Activated CD4-positive, alpha-beta T cell treated with anti-CD3 and anti-CD28 coated beads, Interleukin-2, Interleukin-6, amounts not matched to agents 100 ng/mL and 50 ng/mL, durations not matched to agents 16 hours and 8 hours (primary cell): ENCODE measurements at regions not wholly inside any gene's neighbourhood (a gene's known extent, or its start where the extent isn't known, plus 50 kb on each side); places are given as distances from the start of the nearest gene placed in this dataset.
A peak's percentile ranks its signal among the peaks of the same experiment; 100 is the strongest.
"Not testable (repeated sequence)": the region's sequence is repeated elsewhere in the genome, so short reads cannot be mapped to it uniquely, and the experiment has no call there.

Experiments used
- DNase-seq: peaks from one replicate; pipeline ENCODE4 v3.0.0-alpha.2; 2020

GRCh38 chr1:80363689-80364475, 1357.4 kb upstream of the ADGRL4 start:
- no peak for DNase-seq

- no peak for DNase-seq
These were observed 1353.1 kb upstream of the ADGRL4 start for GRCh38 chr1:80359666-80360065.

GRCh38 chr1:80349218-80349617, 1342.7 kb upstream of the ADGRL4 start:
- DNase-seq, result no peak

GRCh38 chr1:80341021-80341420, 1334.5 kb upstream of the ADGRL4 start:
- DNase-seq, result no peak

DNA sequence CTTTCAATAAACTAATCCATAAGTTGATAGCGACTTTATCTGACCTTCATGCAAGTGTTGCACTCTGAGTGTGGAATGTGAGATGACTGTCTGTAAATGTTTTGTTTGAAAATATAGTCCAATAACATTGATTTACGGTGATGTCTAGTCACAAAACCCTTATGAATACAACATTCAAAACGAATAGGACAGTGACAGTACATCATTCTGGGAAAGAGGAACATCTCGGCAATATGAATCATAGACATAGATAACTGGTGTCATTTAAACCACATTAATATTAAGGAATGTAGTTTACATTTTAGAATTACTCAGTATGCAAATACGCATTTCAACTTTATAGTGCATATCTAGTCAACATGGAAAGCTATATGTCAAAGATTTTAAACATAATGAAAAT, 1311.6 kb upstream of the ADGRL4 start:
- no peak for DNase-seq

GRCh38 chr1:80310703-80311245, 1304.2 kb upstream of the ADGRL4 start:
- no peak for DNase-seq

GRCh38 chr1:80305466-80305865, 1298.9 kb upstream of the ADGRL4 start:
- no peak for DNase-seq

- no peak for DNase-seq
These were observed 1287.3 kb upstream of the ADGRL4 start for GRCh38 chr1:80293818-80294217.

DNA sequence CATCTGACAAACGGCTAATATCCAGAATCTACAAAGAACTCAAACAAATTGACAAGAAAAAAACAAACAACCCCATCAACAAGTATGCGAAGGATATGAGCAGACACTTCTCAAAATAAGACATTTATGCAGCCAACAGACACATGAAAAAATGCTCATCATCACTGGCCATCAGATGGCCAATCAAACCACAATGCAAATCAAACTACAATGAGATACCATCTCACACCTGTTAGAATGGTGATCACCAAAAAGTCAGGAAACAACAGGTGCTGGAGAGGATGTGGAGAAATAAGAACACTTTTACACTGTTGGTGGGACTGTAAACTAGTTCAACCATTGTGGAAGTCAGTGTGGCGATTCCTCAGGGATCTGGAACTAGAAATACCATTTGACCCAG, 1282.2 kb upstream of the ADGRL4 start:
- not testable (repeated sequence) for DNase-seq

DNA sequence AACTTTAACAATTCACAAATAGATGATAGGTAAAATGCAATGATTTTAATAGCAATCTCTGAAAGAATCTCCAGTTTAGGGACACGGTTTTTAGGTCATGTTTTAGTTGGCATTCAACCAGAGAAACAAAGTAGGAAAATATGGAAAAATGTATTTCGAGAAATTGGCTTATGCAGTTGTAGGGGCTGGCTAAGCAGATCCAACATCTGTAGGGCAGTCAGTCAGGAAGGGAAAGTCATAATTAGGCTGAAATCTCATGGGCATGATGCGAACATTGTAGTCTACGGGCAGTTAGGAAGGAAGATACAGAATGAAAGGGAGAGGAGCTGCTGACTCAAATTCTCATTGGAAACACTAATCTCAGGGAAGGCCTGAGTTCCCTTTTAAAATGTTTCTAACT, 1276.0 kb upstream of the ADGRL4 start:
- no peak for DNase-seq

- DNase-seq, result no peak
These were observed 1272.4 kb upstream of the ADGRL4 start for GRCh38 chr1:80278936-80279335.

DNA sequence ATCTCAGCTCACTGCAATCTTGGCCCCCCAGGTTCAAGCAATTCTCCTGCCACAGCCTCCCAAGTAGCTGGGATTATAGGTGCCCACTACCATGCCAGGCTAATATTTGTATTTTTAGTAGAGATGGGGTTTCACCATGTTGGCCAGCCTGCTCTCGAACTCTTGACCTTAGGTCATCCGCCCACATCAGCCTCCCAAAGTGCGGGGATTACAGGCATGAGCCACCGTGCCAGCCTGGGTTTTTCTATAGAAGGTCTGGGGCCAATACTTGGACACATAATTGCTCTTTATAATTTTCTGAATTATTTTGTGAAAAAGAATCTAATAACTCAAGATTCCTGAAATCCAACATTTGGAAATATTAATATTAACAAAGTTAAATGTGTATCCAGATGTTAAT, 1267.7 kb upstream of the ADGRL4 start:
- no peak for DNase-seq

DNA sequence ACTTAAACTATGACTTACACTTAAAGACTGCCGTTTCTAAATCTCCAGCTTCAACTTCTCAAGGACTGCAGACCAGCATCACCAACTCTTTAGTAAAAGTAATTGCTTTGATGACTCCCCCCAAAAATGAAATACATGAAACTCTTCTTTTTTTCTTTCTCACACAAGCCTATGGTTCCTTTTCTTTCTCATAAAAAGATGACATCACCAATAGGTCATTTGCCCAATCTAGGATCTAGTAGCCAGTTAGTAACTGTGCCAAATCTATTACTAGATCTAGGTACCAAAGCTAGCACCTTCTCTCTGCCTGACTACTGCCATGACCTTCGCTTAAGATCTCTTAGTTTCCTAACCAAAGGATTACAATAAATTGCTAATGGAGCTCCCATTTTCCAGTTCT, 1266.0 kb upstream of the ADGRL4 start:
- no peak for DNase-seq

DNA sequence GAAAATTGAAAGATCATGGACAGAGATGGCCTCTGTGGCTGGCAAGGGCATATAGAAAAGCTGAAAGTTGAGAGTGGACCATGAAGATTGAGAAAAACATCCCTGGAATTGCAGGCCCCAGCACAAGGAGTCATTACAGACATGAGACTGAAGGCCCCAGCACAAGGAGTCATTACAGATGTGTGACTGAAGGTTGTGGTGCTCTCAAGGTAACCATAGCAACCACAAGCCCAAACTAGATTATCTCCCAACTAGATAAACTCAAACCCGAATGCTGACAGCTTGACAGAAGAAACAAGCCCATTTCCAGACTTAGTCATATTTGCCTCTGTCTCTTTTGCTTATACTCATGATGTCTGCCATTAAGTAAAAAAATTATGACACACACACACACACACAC, 1252.1 kb upstream of the ADGRL4 start:
- no peak for DNase-seq

DNA sequence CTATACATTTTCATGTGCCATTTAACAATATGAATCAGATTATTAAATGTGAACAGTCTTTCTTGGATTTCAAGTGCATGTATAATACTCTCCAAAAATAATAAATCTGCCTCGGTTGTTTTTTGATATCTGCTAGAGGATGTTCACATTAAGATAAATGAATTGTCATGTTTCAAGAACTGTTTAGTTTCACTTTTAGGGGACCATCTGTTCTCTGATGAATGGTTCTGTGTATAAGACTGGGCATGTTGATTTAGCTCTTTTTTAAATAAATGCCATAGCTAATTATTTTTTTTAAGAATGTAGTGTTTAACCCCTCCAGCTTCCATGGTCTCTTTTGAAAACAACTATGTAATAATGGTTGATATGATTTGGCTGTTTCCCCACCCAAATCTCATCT, 1245.1 kb upstream of the ADGRL4 start:
- no peak for DNase-seq

GRCh38 chr1:80251171-80251570, 1244.6 kb upstream of the ADGRL4 start:
- no peak for DNase-seq

DNA sequence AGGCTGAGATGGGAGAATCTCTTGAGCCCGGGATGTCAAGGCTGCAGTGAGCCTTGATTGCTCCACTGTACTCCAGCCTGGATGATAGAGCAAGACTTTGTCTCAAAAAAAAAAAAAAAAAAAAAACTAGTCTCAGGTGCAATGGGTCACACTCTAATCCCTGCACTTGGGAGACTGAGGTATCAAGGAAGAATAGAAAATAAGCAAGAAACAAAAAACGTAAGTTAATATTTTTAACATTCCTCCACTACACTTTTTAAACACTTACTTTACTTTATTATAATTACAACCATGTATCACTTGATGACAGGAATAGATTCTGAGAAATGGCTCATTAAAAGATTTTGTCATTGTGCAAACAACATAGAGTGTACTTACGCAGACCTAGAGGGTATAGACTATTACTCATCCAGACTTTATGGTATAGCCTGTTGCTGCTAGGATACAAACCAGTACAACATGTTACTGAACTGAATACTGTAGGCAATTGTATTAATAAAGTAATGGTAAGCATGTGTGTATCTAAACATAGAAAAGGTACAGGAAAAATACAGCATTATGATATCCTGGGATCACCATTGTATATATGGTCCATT, 1244.1 kb upstream of the ADGRL4 start:
- DNase-seq, result no peak

DNA sequence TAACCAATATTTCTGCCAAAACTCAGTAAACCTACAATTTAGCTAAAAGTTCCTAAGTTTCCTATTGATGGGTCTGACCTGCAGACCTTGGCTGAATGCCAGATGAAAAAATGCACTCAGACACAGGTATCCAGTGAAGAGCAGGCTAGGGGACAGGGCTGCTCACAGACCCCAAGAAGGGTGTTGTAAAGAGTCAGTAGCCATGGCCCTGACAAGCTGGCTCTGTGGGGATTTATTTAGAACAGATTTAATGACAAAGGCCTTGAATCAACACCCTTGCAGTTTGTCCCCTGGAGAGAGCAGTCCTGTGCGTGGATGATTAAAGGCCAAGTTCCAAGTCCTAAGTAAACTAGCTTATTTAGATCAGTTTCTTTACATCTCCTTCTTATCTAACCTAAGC, 1243.2 kb upstream of the ADGRL4 start:
- no peak for DNase-seq

DNA sequence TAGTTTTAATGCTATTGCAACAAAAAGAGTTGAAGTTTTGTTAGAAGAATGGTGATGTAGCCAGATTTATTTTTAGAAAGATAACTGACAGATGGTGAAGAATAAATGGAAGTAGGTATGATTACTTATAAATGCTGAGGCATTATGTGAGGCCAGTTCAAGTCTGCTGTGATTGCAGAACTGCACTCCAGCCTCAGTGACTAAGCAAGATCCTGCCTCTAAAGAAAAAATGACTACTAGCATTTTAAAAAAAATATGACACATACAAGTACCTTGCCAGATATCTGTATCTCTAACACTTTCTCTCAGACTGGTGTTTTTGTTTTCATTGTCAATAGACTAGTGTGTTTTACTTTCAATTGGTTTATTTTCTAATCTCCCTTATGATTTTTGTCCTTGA, 1242.4 kb upstream of the ADGRL4 start:
- no peak for DNase-seq

DNA sequence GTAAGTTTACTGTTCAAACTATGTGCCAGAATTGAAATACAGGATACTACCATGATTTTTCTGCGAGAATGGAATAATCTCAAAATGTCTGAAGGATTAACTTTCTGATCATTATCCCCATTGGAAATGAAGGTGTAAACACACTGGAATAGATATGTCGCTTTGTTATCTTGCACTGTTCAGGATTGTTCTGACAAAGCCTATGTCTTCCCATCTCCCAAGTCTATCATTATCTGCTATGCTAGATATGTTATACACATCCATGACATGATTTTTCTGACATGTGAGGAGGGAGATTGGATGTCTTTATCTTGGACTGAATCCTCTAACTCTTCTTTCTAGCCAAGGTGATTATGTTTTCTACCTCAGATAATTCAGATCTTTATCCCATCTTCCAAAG, 1239.3 kb upstream of the ADGRL4 start:
- no peak for DNase-seq

DNA sequence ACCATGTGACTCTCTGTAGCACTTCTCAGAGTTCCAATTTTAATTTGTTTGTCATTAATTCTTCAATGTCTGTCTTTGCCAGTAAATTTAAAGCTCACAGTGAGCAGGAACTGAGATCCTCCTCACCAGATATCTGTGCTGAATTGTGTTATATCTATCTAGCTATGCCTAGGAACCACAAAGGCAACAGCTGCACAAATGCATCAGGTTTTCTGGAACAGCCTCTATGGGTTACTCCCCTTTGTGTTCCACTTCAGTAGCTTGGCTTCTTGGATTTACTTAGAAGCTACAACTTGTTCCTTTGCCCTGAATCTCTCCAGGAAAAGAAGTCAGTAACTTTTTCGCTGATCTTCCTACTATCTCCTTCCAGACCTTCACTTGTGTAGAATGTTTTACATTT, 1237.8 kb upstream of the ADGRL4 start:
- no peak for DNase-seq

DNA sequence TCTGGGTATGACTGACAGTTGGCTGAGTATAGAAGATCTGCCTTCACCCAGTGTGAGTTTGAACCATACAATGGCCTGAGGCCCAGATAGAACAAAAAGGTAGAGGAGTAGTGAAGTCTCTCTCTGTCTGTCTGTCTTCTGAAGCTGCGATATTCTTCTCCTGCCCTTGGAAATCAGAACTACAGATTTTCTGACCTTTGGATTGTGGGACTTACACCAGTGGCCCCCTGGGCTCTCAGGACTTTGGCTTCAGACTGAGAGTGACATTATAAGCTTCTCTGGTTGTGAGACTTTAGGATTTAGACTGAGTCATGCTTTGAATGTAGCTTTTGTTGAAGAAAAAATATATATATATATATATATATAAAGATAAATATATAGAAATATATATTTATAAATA, 1235.0 kb upstream of the ADGRL4 start:
- no peak for DNase-seq

DNA sequence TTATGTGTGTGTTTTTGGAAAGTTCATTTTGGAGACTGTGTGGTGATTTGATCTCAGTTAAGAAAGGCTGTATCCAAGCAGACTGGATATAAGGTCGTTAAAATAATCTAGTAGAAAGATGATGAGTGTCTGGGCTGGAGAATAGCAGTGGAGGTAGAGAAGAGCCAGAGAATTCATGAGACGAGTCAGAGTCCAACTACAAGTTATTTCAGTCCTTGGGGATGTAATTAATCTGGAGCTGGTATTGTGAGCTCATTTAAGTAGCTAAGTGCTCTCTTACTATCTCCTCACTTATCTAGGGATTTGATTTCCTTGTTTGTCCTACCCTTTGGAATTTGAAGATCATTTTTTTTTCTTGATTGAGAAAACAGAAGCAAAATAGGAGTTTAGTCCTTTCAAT, 1219.0 kb upstream of the ADGRL4 start:
- no peak for DNase-seq

GRCh38 chr1:80221319-80221718, 1214.8 kb upstream of the ADGRL4 start:
- DNase-seq, result no peak

GRCh38 chr1:80218112-80218511, 1211.6 kb upstream of the ADGRL4 start:
- peak; percentile 19 for DNase-seq
